K562 (cell line): ENCODE measurements at regions not wholly inside any gene's neighbourhood (a gene's known extent, or its start where the extent isn't known, plus 50 kb on each side); places are given as distances from the start of the nearest gene placed in this dataset.

Experiments
- ATAC-seq: fragments of 200-7000 bp; cut with Tn5 transposase; 3 replicates; pipeline ENCODE4 v1.9.1; 2020; ENCODE audit warnings: moderate library complexity
- BruUV-seq: library from RNA; stranded (reverse); fragments of 400-500 nt; replicated peaks from 2 replicates; lab custom pipeline; 2021; lab: Mats Ljungman, UMichigan
- CTCF ChIA-PET: fragments of 300-600 bp; formaldehyde crosslinking; extraction: SDS; loops from one replicate; lab custom pipeline; 2021; ENCODE audit warnings: low intra/inter-chr PET ratio; lab: Yijun Ruan, JAX
- POLR2A ChIA-PET: fragments of 300-600, 350-650 bp; sonication (Branson Sonifier 250); formaldehyde crosslinking; extraction: SDS; loops from one replicate; lab custom pipeline; 2021; ENCODE audit warnings: antibody characterized with exemption, inconsistent platforms; lab: Yijun Ruan, JAX
- DNase-seq, 4 experiments: peaks; one replicate each; pipeline versions ENCODE4 v3.0.0 to v3.0.0-alpha.2; 2011 to 2018; ENCODE audit warnings: low spot score in 3 of 4, mixed read lengths in 3 of 4; ENCODE audit errors: extremely low read depth in 1 of 4
- FAIRE-seq: peaks from 2 replicates; lab custom pipeline; 2011; peaks lifted over from hg19 to GRCh38; lab: Jason Lieb, UNC
- H2AFZ ChIP-seq: 2 replicates; pipeline ENCODE4 v1.6.0; 2011; ENCODE audit warnings: low read depth, low read length, control low read depth, inconsistent platforms
- H3K27ac ChIP-seq: fragments of 200-600 bp; 3 replicates; pipeline ENCODE4 v1.8.0; 2011; ENCODE audit warnings: low read depth, mild to moderate bottlenecking, control low read depth, inconsistent platforms, low read length, moderate library complexity, mixed read lengths; ENCODE audit errors: extremely low read depth
- H3K27me3 ChIP-seq, 2 experiments: fragments of 300-600 bp in 1 of 2; 2 replicates in 1 of 2; 3 replicates in 1 of 2; pipeline versions ENCODE4 v1.6.0 to v1.8.0; 2011; ENCODE audit warnings: inconsistent platforms in 2 of 2, low read length in 2 of 2, mild to moderate bottlenecking in 1 of 2, mixed read lengths in 1 of 2, moderate library complexity in 1 of 2; ENCODE audit not compliant: control insufficient read depth in 2 of 2, insufficient read depth in 2 of 2
- H3K36me3 ChIP-seq: fragments of 300-600 bp; 3 replicates; pipeline ENCODE4 v1.8.0; 2011; ENCODE audit warnings: mild to moderate bottlenecking, low read length, inconsistent platforms; ENCODE audit not compliant: control insufficient read depth, insufficient read depth
- H3K4me1 ChIP-seq, 2 experiments: fragments of 200-600 bp in 1 of 2; replicated peaks in 1 of 2; 2 replicates in 1 of 2; 3 replicates in 1 of 2; pipeline versions ENCODE4 v1.5.1 to v1.8.0; 2011; ENCODE audit warnings: inconsistent platforms in 2 of 2, low read length in 2 of 2, mild to moderate bottlenecking in 1 of 2, mixed read lengths in 1 of 2, moderate library complexity in 1 of 2; ENCODE audit not compliant: control insufficient read depth in 2 of 2, insufficient read depth in 2 of 2
- H3K4me2 ChIP-seq: 2 replicates; pipeline ENCODE4 v1.6.1; 2011; ENCODE audit warnings: low read length, control low read depth, inconsistent platforms, mixed read lengths; ENCODE audit not compliant: insufficient read depth
- H3K4me3 ChIP-seq: fragments of 200-600 bp; sonication (generic), shearing (Covaris generic); 2 replicates; pipeline ENCODE4 v1.5.1; 2016; ENCODE audit warnings: control low read depth, inconsistent platforms
- H3K79me2 ChIP-seq: fragments of 200-600 bp; 3 replicates; pipeline ENCODE4 v1.8.0; 2011; ENCODE audit warnings: low read length, inconsistent platforms; ENCODE audit not compliant: control insufficient read depth, insufficient read depth
- H3K9ac ChIP-seq, 2 experiments: 2 replicates each; pipeline versions ENCODE4 v1.6.0 to v1.6.1; 2011; ENCODE audit warnings: low read depth in 2 of 2, low read length in 2 of 2, control low read depth in 1 of 2, inconsistent platforms in 1 of 2, mild to moderate bottlenecking in 1 of 2, mixed read lengths in 1 of 2; ENCODE audit not compliant: insufficient read depth in 1 of 2
- H3K9me1 ChIP-seq: one replicate; pipeline ENCODE4 v1.6.0; 2011; ENCODE audit warnings: inconsistent platforms, mild to moderate bottlenecking, low read length, moderate library complexity; ENCODE audit not compliant: control insufficient read depth, insufficient read depth
- H3K9me3 ChIP-seq: replicated peaks from 2 replicates; pipeline ENCODE4 v1.5.1; 2011; ENCODE audit warnings: low read depth, low read length, inconsistent platforms; ENCODE audit not compliant: control insufficient read depth, insufficient read depth
- H4K20me1 ChIP-seq: replicated peaks from 2 replicates; pipeline ENCODE4 v1.6.1; 2011; ENCODE audit warnings: low read length, inconsistent platforms, mixed read lengths; ENCODE audit not compliant: control insufficient read depth, insufficient read depth
- BHLHE40 ChIP-seq: IDR thresholded peaks from 2 replicates; pipeline ENCODE4 v1.6.1; 2011; ENCODE audit warnings: low read length, improper control_type of control experiment
- CBX3 ChIP-seq, 2 experiments: IDR thresholded peaks; 1 replicate in 1 of 2; 2 replicates in 1 of 2; pipeline ENCODE4 v1.6.1; 2012; ENCODE audit warnings: inconsistent platforms in 2 of 2, low read length in 2 of 2, borderline replicate concordance in 1 of 2, control low read depth in 1 of 2
- ETS2 ChIP-seq: IDR thresholded peaks from 2 replicates; pipeline ENCODE4 v1.6.1; 2016; ENCODE audit warnings: borderline replicate concordance, missing genetic modification characterization, mild to moderate bottlenecking, moderate library complexity, missing compliant biosample characterization; ENCODE audit not compliant: poor library complexity, severe bottlenecking
- NCOA6 ChIP-seq: fragments of 450-650 bp; IDR thresholded peaks from 2 replicates; pipeline ENCODE4 v1.6.1; 2017; ENCODE audit warnings: mild to moderate bottlenecking
- NCOR1 ChIP-seq: fragments of 450-650 bp; IDR thresholded peaks from 2 replicates; pipeline ENCODE4 v1.6.1; 2016; ENCODE audit warnings: mild to moderate bottlenecking, moderate library complexity
- NR2F6 ChIP-seq: fragments of 450-650 bp; formaldehyde crosslinking; IDR thresholded peaks from 2 replicates; pipeline ENCODE4 v1.4.0; 2020; ENCODE audit warnings: mild to moderate bottlenecking
- SLC30A9 ChIP-seq: fragments of 250-450 bp; sonication (Bioruptor Pico); IDR thresholded peaks from 2 replicates; pipeline ENCODE4 v1.8.0; 2022; ENCODE audit warnings: mild to moderate bottlenecking, moderate library complexity
- XRCC3 ChIP-seq: fragments of 450-650 bp; IDR thresholded peaks from 2 replicates; pipeline ENCODE4 v1.6.1; 2017; ENCODE audit warnings: mild to moderate bottlenecking, moderate library complexity
- ZNF140 ChIP-seq: fragments of 250-450 bp; sonication (Bioruptor Pico); IDR thresholded peaks from 2 replicates; pipeline ENCODE4 v1.8.0; 2021; ENCODE audit warnings: moderate library complexity, mild to moderate bottlenecking, inconsistent platforms
- ZNF143 ChIP-seq: sonication (generic); formaldehyde crosslinking; IDR thresholded peaks from 2 replicates; pipeline ENCODE4 v1.9.0; 2022; ENCODE audit warnings: mild to moderate bottlenecking, missing genetic modification reagents
- ZNF57 ChIP-seq: fragments of 450-650 bp; formaldehyde crosslinking; IDR thresholded peaks from 2 replicates; pipeline ENCODE4 v1.4.0; 2020; ENCODE audit warnings: mild to moderate bottlenecking, moderate library complexity
- WGBS: fragments of 100-300 bp; shearing (Covaris generic); methylation state at CpG from one replicate; pipeline ENCODE4 v1.1.6; 2016; ENCODE audit warnings: low coverage, mixed read lengths; ENCODE audit not compliant: insufficient coverage; ENCODE audit errors: missing lambda C conversion rate; 5-methylcytosine and 5-hydroxymethylcytosine counted together
- in situ Hi-C: fragments of 300-500 bp; cut with MboI; formaldehyde crosslinking; loops from 4 replicates; pipeline ENCODE4 v1.15.0; 2018; ENCODE audit warnings: inconsistent platforms, mixed read lengths
- intact Hi-C: fragments of 100-400 bp; cut with micrococcal nuclease; formaldehyde crosslinking; loops from 2 replicates; pipeline ENCODE4 v1.14.2; 2022
- TF ChIP-seq, protein P1 (sequence below): fragments of 250-450 bp; sonication (Bioruptor Pico); IDR thresholded peaks from 2 replicates; pipeline ENCODE4 v1.4.0; 2020; ENCODE audit warnings: borderline replicate concordance
- TF ChIP-seq, protein P2 (sequence below), 2 experiments: IDR thresholded peaks; 2 replicates each; pipeline ENCODE4 v1.6.1; 2012; ENCODE audit warnings: improper control_type of control experiment in 2 of 2, low read depth in 2 of 2, low read length in 2 of 2, borderline replicate concordance in 1 of 2
- TF ChIP-seq, protein P3 (sequence below): sonication (generic); formaldehyde crosslinking; IDR thresholded peaks from 2 replicates; pipeline ENCODE4 v1.8.1; 2023; ENCODE audit warnings: mild to moderate bottlenecking, missing genetic modification reagents
- TF ChIP-seq, protein P4 (sequence below): fragments of 250-450 bp; sonication (Bioruptor Pico); IDR thresholded peaks from 2 replicates; pipeline ENCODE4 v1.5.0; 2021

DNA sequence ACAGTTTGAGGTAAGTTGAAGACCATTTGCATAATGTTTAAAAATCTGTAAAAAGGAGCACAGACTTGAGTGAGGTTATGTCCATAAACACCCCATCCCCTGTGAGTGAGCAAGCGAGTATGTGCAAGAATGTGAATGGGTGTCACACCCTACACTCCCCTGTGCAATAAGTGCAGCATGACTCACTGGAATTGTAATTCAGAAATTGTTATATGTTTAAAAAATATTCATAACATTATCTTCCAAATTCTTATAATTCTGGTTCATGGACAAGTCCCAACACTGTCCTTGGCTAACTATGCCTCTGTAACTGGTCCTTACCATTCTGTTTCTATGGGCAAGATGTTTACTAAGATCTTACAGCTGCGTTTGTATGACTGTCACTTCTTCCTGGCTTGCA lies 207.8 kb upstream of the FAR2 start:
- Histone ChIP-seq H3K36me3 (no peaks in the 10 kb centered on the region), H3K79me2 (no peaks in the 10 kb centered on the region), H3K4me3 (no peak overlapping the region), H3K4me1 (no peaks in the 10 kb centered on the region), H3K4me2 (no peak overlapping the region)
- BruUV-seq = no TSS peak
- CTCF ChIA-PET = no interaction called here
- TF ChIP-seq ZNF140 (CRISPR knock-in tag) (no peak), NCOR1 (no peak), ETS2 (no peak), BHLHE40 (no peak), CBX3 (IDR thresholded peaks at IDR 0.05; ENCODE audit: borderline replicate concordance in 1 of 2, low read length in 2 of 2) (no peak), NR2F6 (CRISPR knock-in tag) (no peak), ZNF57 (CRISPR knock-in tag) (no peak), SLC30A9 (CRISPR knock-in tag) (no peak), NCOA6 (no peak), XRCC3 (no peak), ZNF143 (CRISPR knock-in tag) (no peak)
- TF ChIP-seq, protein P1, sequence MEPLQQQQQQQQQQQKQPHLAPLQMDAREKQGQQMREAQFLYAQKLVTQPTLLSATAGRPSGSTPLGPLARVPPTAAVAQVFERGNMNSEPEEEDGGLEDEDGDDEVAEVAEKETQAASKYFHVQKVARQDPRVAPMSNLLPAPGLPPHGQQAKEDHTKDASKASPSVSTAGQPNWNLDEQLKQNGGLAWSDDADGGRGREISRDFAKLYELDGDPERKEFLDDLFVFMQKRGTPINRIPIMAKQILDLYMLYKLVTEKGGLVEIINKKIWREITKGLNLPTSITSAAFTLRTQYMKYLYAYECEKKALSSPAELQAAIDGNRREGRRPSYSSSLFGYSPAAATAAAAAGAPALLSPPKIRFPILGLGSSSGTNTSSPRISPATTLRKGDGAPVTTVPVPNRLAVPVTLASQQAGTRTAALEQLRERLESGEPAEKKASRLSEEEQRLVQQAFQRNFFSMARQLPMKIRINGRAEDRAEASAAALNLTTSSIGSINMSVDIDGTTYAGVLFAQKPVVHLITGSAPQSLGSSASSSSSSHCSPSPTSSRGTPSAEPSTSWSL (CRISPR knock-in tag) = no peak
- TF ChIP-seq, protein P2, sequence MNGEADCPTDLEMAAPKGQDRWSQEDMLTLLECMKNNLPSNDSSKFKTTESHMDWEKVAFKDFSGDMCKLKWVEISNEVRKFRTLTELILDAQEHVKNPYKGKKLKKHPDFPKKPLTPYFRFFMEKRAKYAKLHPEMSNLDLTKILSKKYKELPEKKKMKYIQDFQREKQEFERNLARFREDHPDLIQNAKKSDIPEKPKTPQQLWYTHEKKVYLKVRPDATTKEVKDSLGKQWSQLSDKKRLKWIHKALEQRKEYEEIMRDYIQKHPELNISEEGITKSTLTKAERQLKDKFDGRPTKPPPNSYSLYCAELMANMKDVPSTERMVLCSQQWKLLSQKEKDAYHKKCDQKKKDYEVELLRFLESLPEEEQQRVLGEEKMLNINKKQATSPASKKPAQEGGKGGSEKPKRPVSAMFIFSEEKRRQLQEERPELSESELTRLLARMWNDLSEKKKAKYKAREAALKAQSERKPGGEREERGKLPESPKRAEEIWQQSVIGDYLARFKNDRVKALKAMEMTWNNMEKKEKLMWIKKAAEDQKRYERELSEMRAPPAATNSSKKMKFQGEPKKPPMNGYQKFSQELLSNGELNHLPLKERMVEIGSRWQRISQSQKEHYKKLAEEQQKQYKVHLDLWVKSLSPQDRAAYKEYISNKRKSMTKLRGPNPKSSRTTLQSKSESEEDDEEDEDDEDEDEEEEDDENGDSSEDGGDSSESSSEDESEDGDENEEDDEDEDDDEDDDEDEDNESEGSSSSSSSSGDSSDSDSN (IDR thresholded peaks at IDR 0.05; ENCODE audit: borderline replicate concordance in 1 of 2, low read depth in 2 of 2, low read length in 2 of 2) = no peak
- TF ChIP-seq, protein P3, sequence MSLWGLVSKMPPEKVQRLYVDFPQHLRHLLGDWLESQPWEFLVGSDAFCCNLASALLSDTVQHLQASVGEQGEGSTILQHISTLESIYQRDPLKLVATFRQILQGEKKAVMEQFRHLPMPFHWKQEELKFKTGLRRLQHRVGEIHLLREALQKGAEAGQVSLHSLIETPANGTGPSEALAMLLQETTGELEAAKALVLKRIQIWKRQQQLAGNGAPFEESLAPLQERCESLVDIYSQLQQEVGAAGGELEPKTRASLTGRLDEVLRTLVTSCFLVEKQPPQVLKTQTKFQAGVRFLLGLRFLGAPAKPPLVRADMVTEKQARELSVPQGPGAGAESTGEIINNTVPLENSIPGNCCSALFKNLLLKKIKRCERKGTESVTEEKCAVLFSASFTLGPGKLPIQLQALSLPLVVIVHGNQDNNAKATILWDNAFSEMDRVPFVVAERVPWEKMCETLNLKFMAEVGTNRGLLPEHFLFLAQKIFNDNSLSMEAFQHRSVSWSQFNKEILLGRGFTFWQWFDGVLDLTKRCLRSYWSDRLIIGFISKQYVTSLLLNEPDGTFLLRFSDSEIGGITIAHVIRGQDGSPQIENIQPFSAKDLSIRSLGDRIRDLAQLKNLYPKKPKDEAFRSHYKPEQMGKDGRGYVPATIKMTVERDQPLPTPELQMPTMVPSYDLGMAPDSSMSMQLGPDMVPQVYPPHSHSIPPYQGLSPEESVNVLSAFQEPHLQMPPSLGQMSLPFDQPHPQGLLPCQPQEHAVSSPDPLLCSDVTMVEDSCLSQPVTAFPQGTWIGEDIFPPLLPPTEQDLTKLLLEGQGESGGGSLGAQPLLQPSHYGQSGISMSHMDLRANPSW (CRISPR knock-in tag) = no peak
- TF ChIP-seq, protein P4, sequence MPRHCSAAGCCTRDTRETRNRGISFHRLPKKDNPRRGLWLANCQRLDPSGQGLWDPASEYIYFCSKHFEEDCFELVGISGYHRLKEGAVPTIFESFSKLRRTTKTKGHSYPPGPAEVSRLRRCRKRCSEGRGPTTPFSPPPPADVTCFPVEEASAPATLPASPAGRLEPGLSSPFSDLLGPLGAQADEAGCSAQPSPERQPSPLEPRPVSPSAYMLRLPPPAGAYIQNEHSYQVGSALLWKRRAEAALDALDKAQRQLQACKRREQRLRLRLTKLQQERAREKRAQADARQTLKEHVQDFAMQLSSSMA (CRISPR knock-in tag) = no peak
- TF ChIP-seq, all 486 proteins: peak for 0
- Histone ChIP-seq H3K27ac (no peak overlapping the region), H4K20me1 (no peaks in the 10 kb centered on the region), H3K27me3 (no peaks in the 10 kb centered on the region), H2AFZ (no peak overlapping the region), H3K9me3 (no peaks in the 10 kb centered on the region), H3K9ac (no peak overlapping the region), H3K9me1 (no peaks in the 10 kb centered on the region)
- no peak for FAIRE-seq
- no peak for ATAC-seq
- DNase-seq = no peak
- POLR2A ChIA-PET = no interaction called here
- WGBS = 0% methylated on average over 2 of the region's 2 CpGs
- in situ Hi-C loops (no loop called here), intact Hi-C loops (no loop called here)
